ENCODE measurements at regions not wholly inside any gene's neighbourhood (a gene's known extent, or its start where the extent isn't known, plus 50 kb on each side); places are given as distances from the start of the nearest gene placed in this dataset.

GRCh38 chr7:80563561-80564327 lies 51.9 kb upstream of the GNAT3 start:
- H3K9ac ChIP-seq (ENCODE audit: insufficient read depth in 1 of 2, low read length in 2 of 2) = no peak overlapping the region
- H3K4me1 ChIP-seq (ENCODE audit: control insufficient read depth in 5 of 5, insufficient read depth in 5 of 5, low read length in 5 of 5) = peaks cover 0 to 2% (median 0%) of the 10 kb centered on the region in 5 donors
- H3K27ac ChIP-seq (ENCODE audit: low read depth in 1 of 2, low read length in 1 of 2) = no peak overlapping the region
- no peak for DNase-seq
- no peak overlapping the region for H3K4me3 ChIP-seq
- ATAC-seq (ENCODE audit: insufficient read depth, low FRiP score) = no peak
- TF ChIP-seq CTCF (IDR thresholded peaks at IDR 0.05; ENCODE audit: control extremely low read depth, extremely low read depth) = no peak
- peaks cover 0 to 14% (median 0%) of the 10 kb centered on the region in 4 donors for H3K9me3 ChIP-seq (ENCODE audit: control insufficient read depth in 4 of 4, insufficient read depth in 3 of 4, low read length in 3 of 4)
- H3K36me3 ChIP-seq (ENCODE audit: control insufficient read depth in 4 of 4, insufficient read depth in 4 of 4, low read length in 4 of 4) = no peaks in the 10 kb centered on the region
- 59 to 77% methylated on average over 7 of the region's 7 CpGs for WGBS, 2 donors
- H3K27me3 ChIP-seq (ENCODE audit: control insufficient read depth in 3 of 3, insufficient read depth in 3 of 3, low read length in 2 of 3) = no peaks in the 10 kb centered on the region

- H3K4me1 ChIP-seq (ENCODE audit: control insufficient read depth in 5 of 5, insufficient read depth in 5 of 5, low read length in 5 of 5) = peaks cover 0 to 2% (median 0%) of the 10 kb centered on the region in 5 donors
- DNase-seq (no peak), ATAC-seq (ENCODE audit: insufficient read depth, low FRiP score) (no peak)
- no peaks in the 10 kb centered on the region for H3K27me3 ChIP-seq (ENCODE audit: control insufficient read depth in 3 of 3, insufficient read depth in 3 of 3, low read length in 2 of 3)
- TF ChIP-seq CTCF (IDR thresholded peaks at IDR 0.05; ENCODE audit: control extremely low read depth, extremely low read depth) = no peak
- H3K36me3 ChIP-seq (ENCODE audit: control insufficient read depth in 4 of 4, insufficient read depth in 4 of 4, low read length in 4 of 4) = no peaks in the 10 kb centered on the region
- H3K9me3 ChIP-seq (ENCODE audit: control insufficient read depth in 4 of 4, insufficient read depth in 3 of 4, low read length in 3 of 4) = peaks cover 0 to 4% (median 0%) of the 10 kb centered on the region in 4 donors
- H3K27ac ChIP-seq (ENCODE audit: low read depth in 1 of 2, low read length in 1 of 2) = no peak overlapping the region
- no peak overlapping the region for H3K9ac ChIP-seq (ENCODE audit: insufficient read depth in 1 of 2, low read length in 2 of 2)
- 96 to 100% methylated on average over 3 of the region's 3 CpGs for WGBS, 2 donors
- H3K4me3 ChIP-seq = no peak overlapping the region
Measured at GRCh38 chr7:80565554-80565953, 53.7 kb upstream of the GNAT3 start.

- ATAC-seq (ENCODE audit: insufficient read depth, low FRiP score) (no peak), DNase-seq (no peak)
- Histone ChIP-seq H3K4me1 (ENCODE audit: control insufficient read depth in 5 of 5, insufficient read depth in 5 of 5, low read length in 5 of 5) (peaks cover 0 to 11% (median 0%) of the 10 kb centered on the region in 5 donors), H3K27ac (ENCODE audit: low read depth in 1 of 2, low read length in 1 of 2) (peak overlapping the region in 1 of 2 donors; percentile 78), H3K9me3 (ENCODE audit: control insufficient read depth in 4 of 4, insufficient read depth in 3 of 4, low read length in 3 of 4) (no peaks in the 10 kb centered on the region), H3K4me3 (no peak overlapping the region), H3K9ac (ENCODE audit: insufficient read depth in 1 of 2, low read length in 2 of 2) (no peak overlapping the region), H3K27me3 (ENCODE audit: control insufficient read depth in 3 of 3, insufficient read depth in 3 of 3, low read length in 2 of 3) (no peaks in the 10 kb centered on the region), H3K36me3 (ENCODE audit: control insufficient read depth in 4 of 4, insufficient read depth in 4 of 4, low read length in 4 of 4) (no peaks in the 10 kb centered on the region)
- WGBS, 2 donors = 85 to 89% methylated on average over 4 of the region's 4 CpGs
- no peak for TF ChIP-seq CTCF (IDR thresholded peaks at IDR 0.05; ENCODE audit: control extremely low read depth, extremely low read depth)
Measured at GRCh38 chr7:80581486-80582260, 56.8 kb upstream of the CD36 start.

Measured in lung (tissue), 11 donors.